ENCODE measurements at regions not wholly inside any gene's neighbourhood (a gene's known extent, or its start where the extent isn't known, plus 50 kb on each side); places are given as distances from the start of the nearest gene placed in this dataset.

DNA sequence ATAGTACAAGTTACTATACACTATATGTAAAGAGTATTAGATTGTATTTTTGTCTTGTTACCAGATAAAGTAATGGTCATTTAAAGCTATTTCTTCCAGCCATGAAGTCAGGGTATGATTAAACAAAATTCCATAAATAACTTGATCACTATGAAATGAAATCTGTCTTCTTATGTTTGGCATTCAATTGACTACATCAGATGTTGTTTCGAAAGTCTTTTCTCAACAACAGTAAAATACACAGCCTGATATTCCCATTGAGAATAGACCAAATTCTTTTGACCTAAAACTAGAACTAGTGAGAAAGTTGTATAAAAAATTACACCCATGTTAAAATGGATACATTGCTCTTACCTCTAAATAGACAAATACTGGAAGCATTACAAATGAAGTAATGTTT, 134.6 kb upstream of the ADAMTS5 start:
- TF ChIP-seq ZSCAN18 (CRISPR knock-in tag; IDR thresholded peaks at IDR 0.05) (no peak), ERG (CRISPR knock-in tag; IDR thresholded peaks at IDR 0.05) (no peak), ETV6 (CRISPR knock-in tag; IDR thresholded peaks at IDR 0.05) (no peak), USF2 (CRISPR knock-in tag; IDR thresholded peaks at IDR 0.05) (no peak), TEAD1 (CRISPR knock-in tag; IDR thresholded peaks at IDR 0.05) (no peak), ZNF219 (CRISPR knock-in tag; IDR thresholded peaks at IDR 0.05; ENCODE audit: borderline replicate concordance) (no peak), MYBL2 (CRISPR knock-in tag; IDR thresholded peaks at IDR 0.05) (no peak), SOX15 (CRISPR knock-in tag; IDR thresholded peaks at IDR 0.05) (no peak), OVOL2 (CRISPR knock-in tag; IDR thresholded peaks at IDR 0.05; ENCODE audit: borderline replicate concordance) (no peak), ATF1 (CRISPR knock-in tag; IDR thresholded peaks at IDR 0.05) (no peak), CTCF (IDR thresholded peaks at IDR 0.05) (no peak), PRDM15 (CRISPR knock-in tag; IDR thresholded peaks at IDR 0.05) (no peak)
- TF ChIP-seq, protein P1, sequence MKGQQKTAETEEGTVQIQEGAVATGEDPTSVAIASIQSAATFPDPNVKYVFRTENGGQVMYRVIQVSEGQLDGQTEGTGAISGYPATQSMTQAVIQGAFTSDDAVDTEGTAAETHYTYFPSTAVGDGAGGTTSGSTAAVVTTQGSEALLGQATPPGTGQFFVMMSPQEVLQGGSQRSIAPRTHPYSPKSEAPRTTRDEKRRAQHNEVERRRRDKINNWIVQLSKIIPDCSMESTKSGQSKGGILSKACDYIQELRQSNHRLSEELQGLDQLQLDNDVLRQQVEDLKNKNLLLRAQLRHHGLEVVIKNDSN (CRISPR knock-in tag; IDR thresholded peaks at IDR 0.05) = no peak
- TF ChIP-seq, protein P2, sequence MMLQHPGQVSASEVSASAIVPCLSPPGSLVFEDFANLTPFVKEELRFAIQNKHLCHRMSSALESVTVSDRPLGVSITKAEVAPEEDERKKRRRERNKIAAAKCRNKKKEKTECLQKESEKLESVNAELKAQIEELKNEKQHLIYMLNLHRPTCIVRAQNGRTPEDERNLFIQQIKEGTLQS (CRISPR knock-in tag; conservative IDR thresholded peaks at IDR 0.05) = no peak
- TF ChIP-seq, protein P3, sequence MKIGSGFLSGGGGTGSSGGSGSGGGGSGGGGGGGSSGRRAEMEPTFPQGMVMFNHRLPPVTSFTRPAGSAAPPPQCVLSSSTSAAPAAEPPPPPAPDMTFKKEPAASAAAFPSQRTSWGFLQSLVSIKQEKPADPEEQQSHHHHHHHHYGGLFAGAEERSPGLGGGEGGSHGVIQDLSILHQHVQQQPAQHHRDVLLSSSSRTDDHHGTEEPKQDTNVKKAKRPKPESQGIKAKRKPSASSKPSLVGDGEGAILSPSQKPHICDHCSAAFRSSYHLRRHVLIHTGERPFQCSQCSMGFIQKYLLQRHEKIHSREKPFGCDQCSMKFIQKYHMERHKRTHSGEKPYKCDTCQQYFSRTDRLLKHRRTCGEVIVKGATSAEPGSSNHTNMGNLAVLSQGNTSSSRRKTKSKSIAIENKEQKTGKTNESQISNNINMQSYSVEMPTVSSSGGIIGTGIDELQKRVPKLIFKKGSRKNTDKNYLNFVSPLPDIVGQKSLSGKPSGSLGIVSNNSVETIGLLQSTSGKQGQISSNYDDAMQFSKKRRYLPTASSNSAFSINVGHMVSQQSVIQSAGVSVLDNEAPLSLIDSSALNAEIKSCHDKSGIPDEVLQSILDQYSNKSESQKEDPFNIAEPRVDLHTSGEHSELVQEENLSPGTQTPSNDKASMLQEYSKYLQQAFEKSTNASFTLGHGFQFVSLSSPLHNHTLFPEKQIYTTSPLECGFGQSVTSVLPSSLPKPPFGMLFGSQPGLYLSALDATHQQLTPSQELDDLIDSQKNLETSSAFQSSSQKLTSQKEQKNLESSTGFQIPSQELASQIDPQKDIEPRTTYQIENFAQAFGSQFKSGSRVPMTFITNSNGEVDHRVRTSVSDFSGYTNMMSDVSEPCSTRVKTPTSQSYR (CRISPR knock-in tag; IDR thresholded peaks at IDR 0.05) = no peak
- TF ChIP-seq, protein P4, sequence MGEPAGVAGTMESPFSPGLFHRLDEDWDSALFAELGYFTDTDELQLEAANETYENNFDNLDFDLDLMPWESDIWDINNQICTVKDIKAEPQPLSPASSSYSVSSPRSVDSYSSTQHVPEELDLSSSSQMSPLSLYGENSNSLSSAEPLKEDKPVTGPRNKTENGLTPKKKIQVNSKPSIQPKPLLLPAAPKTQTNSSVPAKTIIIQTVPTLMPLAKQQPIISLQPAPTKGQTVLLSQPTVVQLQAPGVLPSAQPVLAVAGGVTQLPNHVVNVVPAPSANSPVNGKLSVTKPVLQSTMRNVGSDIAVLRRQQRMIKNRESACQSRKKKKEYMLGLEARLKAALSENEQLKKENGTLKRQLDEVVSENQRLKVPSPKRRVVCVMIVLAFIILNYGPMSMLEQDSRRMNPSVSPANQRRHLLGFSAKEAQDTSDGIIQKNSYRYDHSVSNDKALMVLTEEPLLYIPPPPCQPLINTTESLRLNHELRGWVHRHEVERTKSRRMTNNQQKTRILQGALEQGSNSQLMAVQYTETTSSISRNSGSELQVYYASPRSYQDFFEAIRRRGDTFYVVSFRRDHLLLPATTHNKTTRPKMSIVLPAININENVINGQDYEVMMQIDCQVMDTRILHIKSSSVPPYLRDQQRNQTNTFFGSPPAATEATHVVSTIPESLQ (CRISPR knock-in tag; IDR thresholded peaks at IDR 0.05) = no peak
- TF ChIP-seq, protein P5, sequence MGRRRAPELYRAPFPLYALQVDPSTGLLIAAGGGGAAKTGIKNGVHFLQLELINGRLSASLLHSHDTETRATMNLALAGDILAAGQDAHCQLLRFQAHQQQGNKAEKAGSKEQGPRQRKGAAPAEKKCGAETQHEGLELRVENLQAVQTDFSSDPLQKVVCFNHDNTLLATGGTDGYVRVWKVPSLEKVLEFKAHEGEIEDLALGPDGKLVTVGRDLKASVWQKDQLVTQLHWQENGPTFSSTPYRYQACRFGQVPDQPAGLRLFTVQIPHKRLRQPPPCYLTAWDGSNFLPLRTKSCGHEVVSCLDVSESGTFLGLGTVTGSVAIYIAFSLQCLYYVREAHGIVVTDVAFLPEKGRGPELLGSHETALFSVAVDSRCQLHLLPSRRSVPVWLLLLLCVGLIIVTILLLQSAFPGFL (CRISPR knock-in tag; IDR thresholded peaks at IDR 0.05; ENCODE audit: borderline replicate concordance) = no peak
- peaks cover 10% of the 10 kb centered on the region for H3K36me3 Mint-ChIP-seq
- ChIA-PET CTCF (no interaction called here), POLR2A (no interaction called here)
- peaks cover 31% of the 10 kb centered on the region for H3K4me1 Mint-ChIP-seq
- no peak overlapping the region for H3K4me3 Mint-ChIP-seq
- ATAC-seq (no peak), DNase-seq (ENCODE audit: low spot score) (no peak)
- H3K9me3 Mint-ChIP-seq = peaks cover 16% of the 10 kb centered on the region
- H3K27me3 Mint-ChIP-seq (ENCODE audit: low read depth) = no peaks in the 10 kb centered on the region
- H3K27ac Mint-ChIP-seq = no peak overlapping the region
